Suprapubic skin (tissue), 4 donors: ENCODE measurements at regions not wholly inside any gene's neighbourhood (a gene's known extent, or its start where the extent isn't known, plus 50 kb on each side); places are given as distances from the start of the nearest gene placed in this dataset.

Source experiments
- DNase-seq, 2 donors: peaks; one replicate each; pipeline ENCODE4 v3.0.0-alpha.2; 2019; ENCODE audit warnings: low spot score in 2 of 2
- H3K27ac ChIP-seq: fragments of 200-600 bp; sonication (generic); one replicate; pipeline ENCODE4 v1.5.1; 2019
- H3K27me3 ChIP-seq: fragments of 200-600 bp; sonication (generic); one replicate; pipeline ENCODE4 v1.5.1; 2019
- H3K36me3 ChIP-seq: fragments of 200-600 bp; sonication (generic); one replicate; pipeline ENCODE4 v1.5.1; 2019
- H3K4me1 ChIP-seq: fragments of 200-600 bp; sonication (generic); one replicate; pipeline ENCODE4 v1.5.1; 2019
- H3K4me3 ChIP-seq: fragments of 200-600 bp; sonication (generic); one replicate; pipeline ENCODE4 v1.5.1; 2019; ENCODE audit warnings: mild to moderate bottlenecking
- H3K9me3 ChIP-seq: fragments of 200-600 bp; sonication (generic); one replicate; pipeline ENCODE4 v1.5.1; 2019
- EP300 ChIP-seq: sonication (generic); formaldehyde crosslinking; IDR thresholded peaks from one replicate; pipeline ENCODE4 v1.6.1; 2017; ENCODE audit warnings: antibody characterized with exemption
- POLR2A ChIP-seq, 2 donors: fragments of 450-650 bp; IDR thresholded peaks; one replicate each; pipeline ENCODE4 v1.6.1; 2017; ENCODE audit warnings: antibody characterized with exemption in 2 of 2, mild to moderate bottlenecking in 2 of 2, moderate library complexity in 2 of 2
- POLR2AphosphoS5 ChIP-seq, 3 donors: sonication (generic); formaldehyde crosslinking; IDR thresholded peaks; one replicate each; pipeline ENCODE4 v1.6.1; 2017; ENCODE audit warnings: antibody characterized with exemption in 3 of 3
- WGBS: methylation state at CpG from one replicate; pipeline ENCODE4 v1.1.5; 2018; 5-methylcytosine and 5-hydroxymethylcytosine counted together
- TF ChIP-seq, protein P1 (sequence below), 2 donors: fragments of 200-600 bp in 1 of 2; fragments of 450-650 bp in 1 of 2; sonication (generic) in 1 of 2; IDR thresholded peaks; one replicate each; pipeline ENCODE4 v1.5.1; 2016 to 2019; ENCODE audit warnings: antibody characterized with exemption in 2 of 2, mild to moderate bottlenecking in 1 of 2, moderate library complexity in 1 of 2

DNA sequence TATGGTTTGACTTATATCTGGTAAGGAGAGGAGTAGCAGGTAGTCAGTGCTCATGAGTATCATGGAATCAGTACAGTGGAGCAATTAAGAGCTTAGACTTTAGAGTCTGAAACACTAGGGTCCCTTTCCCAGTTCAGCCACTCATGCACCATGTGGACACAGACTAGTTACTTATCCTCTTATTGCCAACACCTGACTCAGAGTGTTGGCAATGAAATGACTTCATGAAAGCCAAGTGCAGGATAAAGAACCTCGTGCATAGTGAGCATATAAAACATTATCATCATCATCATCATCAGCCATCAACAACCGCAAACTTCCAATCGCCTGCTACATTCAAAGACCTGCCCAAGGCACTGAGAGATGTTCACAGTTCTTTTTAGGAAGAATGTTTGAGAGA is 164.2 kb downstream of the FOXO1 start:
- Histone ChIP-seq H3K4me1 (no peaks in the 10 kb centered on the region), H3K36me3 (no peaks in the 10 kb centered on the region), H3K4me3 (no peak overlapping the region), H3K27me3 (no peaks in the 10 kb centered on the region), H3K27ac (no peak overlapping the region), H3K9me3 (no peaks in the 10 kb centered on the region)
- 54% methylated on average over 3 of the region's 3 CpGs for WGBS
- no peak for DNase-seq
- TF ChIP-seq POLR2A (IDR thresholded peaks at IDR 0.05) = no peak
- TF ChIP-seq, protein P1, sequence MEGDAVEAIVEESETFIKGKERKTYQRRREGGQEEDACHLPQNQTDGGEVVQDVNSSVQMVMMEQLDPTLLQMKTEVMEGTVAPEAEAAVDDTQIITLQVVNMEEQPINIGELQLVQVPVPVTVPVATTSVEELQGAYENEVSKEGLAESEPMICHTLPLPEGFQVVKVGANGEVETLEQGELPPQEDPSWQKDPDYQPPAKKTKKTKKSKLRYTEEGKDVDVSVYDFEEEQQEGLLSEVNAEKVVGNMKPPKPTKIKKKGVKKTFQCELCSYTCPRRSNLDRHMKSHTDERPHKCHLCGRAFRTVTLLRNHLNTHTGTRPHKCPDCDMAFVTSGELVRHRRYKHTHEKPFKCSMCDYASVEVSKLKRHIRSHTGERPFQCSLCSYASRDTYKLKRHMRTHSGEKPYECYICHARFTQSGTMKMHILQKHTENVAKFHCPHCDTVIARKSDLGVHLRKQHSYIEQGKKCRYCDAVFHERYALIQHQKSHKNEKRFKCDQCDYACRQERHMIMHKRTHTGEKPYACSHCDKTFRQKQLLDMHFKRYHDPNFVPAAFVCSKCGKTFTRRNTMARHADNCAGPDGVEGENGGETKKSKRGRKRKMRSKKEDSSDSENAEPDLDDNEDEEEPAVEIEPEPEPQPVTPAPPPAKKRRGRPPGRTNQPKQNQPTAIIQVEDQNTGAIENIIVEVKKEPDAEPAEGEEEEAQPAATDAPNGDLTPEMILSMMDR (IDR thresholded peaks at IDR 0.05) = no peak
- no peak for TF ChIP-seq POLR2AphosphoS5 (IDR thresholded peaks at IDR 0.05)
- no peak for TF ChIP-seq EP300

DNA sequence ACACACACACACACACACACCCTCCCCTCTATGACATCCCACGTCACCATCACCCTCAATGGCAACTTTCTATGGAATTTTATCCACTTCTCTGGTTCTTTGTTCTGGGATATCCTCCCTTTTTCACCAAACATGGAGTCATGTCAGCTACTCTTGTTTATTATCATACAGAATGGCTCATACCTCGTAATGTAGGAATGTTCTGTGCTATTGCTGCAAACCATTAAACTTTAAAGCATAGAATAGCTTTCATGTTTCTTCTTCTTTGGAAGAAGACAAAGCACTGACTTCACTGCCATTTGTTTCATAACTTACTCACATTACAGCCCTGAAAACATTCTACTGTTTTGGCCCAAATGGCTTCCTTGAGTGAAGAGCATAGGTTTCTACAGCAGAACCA is 163.4 kb downstream of the FOXO1 start:
- Histone ChIP-seq H3K27ac (no peak overlapping the region), H3K4me1 (peaks cover 3% of the 10 kb centered on the region), H3K9me3 (no peaks in the 10 kb centered on the region), H3K27me3 (no peaks in the 10 kb centered on the region), H3K4me3 (no peak overlapping the region), H3K36me3 (no peaks in the 10 kb centered on the region)
- TF ChIP-seq POLR2A (IDR thresholded peaks at IDR 0.05) (no peak), EP300 (no peak), POLR2AphosphoS5 (IDR thresholded peaks at IDR 0.05) (no peak)
- TF ChIP-seq, protein P1 (IDR thresholded peaks at IDR 0.05) = no peak
- 96% methylated on average over 2 of the region's 2 CpGs for WGBS
- DNase-seq = no peak

GRCh38 chr13:40503966-40504591 is 162.4 kb downstream of the FOXO1 start:
- H3K27ac ChIP-seq = no peak overlapping the region
- H3K9me3 ChIP-seq = no peaks in the 10 kb centered on the region
- no peaks in the 10 kb centered on the region for H3K36me3 ChIP-seq
- H3K4me3 ChIP-seq = no peak overlapping the region
- H3K27me3 ChIP-seq = no peaks in the 10 kb centered on the region
- DNase-seq = no peak
- peaks cover 9% of the 10 kb centered on the region for H3K4me1 ChIP-seq
- TF ChIP-seq, protein P1 (IDR thresholded peaks at IDR 0.05) = no peak
- TF ChIP-seq EP300 (no peak), POLR2A (IDR thresholded peaks at IDR 0.05) (no peak), POLR2AphosphoS5 (IDR thresholded peaks at IDR 0.05) (no peak)
- WGBS = 50% methylated on average over 2 of the region's 2 CpGs

DNA sequence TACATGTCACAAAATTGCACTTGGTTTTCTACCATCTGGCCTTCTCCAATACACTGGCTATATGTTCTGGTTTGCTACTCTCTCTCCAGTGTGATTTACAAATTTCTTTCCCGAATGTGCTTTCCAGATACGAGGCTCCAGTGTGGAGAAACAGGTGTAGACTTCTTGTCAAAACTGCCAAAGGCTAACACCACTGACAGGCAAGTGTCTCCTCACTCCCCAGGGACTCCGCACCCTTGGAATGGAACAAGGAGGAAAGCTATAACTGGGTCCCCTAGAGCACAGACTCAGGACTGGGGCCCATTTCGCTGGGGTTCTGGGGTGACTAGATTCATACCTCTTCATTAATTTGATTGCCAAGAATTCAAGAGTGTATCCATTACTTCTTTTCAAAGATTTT is 161.8 kb downstream of the FOXO1 start:
- H3K4me1 ChIP-seq = peaks cover 9% of the 10 kb centered on the region
- 97% methylated on average over 4 of the region's 4 CpGs for WGBS
- H3K27ac ChIP-seq = no peak overlapping the region
- no peak for DNase-seq
- no peaks in the 10 kb centered on the region for H3K27me3 ChIP-seq
- H3K4me3 ChIP-seq = no peak overlapping the region
- TF ChIP-seq, protein P1 (IDR thresholded peaks at IDR 0.05) = no peak
- TF ChIP-seq POLR2A (IDR thresholded peaks at IDR 0.05) = no peak
- no peak for TF ChIP-seq EP300
- no peak for TF ChIP-seq POLR2AphosphoS5 (IDR thresholded peaks at IDR 0.05)
- no peaks in the 10 kb centered on the region for H3K36me3 ChIP-seq
- H3K9me3 ChIP-seq = no peaks in the 10 kb centered on the region

DNA sequence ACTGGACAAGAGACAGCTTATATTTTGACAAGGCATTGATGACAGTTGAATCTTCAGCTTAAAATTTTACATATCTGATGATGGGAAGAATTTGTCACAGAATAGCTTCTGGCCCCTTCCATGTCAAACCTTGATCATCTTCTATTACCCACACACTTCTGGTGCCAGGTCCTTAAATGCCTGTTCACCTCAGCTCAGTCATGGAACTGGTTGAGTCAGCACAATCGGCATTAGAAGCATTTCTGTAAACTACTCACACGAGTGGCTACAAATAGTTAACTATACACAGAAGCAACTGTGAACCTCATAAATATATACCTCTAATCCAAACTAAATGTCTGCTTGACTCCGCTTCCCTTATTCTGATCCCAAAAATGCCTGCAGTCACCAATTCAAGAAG is 161.2 kb downstream of the FOXO1 start:
- peaks cover 9% of the 10 kb centered on the region for H3K4me1 ChIP-seq
- WGBS = 96% methylated on average over 3 of the region's 3 CpGs
- no peak overlapping the region for H3K27ac ChIP-seq
- no peak overlapping the region for H3K4me3 ChIP-seq
- H3K9me3 ChIP-seq = no peaks in the 10 kb centered on the region
- TF ChIP-seq POLR2AphosphoS5 (IDR thresholded peaks at IDR 0.05) = no peak
- TF ChIP-seq POLR2A (IDR thresholded peaks at IDR 0.05) = no peak
- TF ChIP-seq, protein P1 (IDR thresholded peaks at IDR 0.05) = no peak
- no peak for TF ChIP-seq EP300
- no peaks in the 10 kb centered on the region for H3K36me3 ChIP-seq
- no peak for DNase-seq
- no peaks in the 10 kb centered on the region for H3K27me3 ChIP-seq
